Tongue (tissue), 2 donors: ENCODE measurements at regions not wholly inside any gene's neighbourhood (a gene's known extent, or its start where the extent isn't known, plus 50 kb on each side); places are given as distances from the start of the nearest gene placed in this dataset. TPM values are rescaled to one million over a fixed set of nuclear protein-coding genes. Genes with fewer than 3 reads are reported as not detected.

ENCODE experiments used
- DNase-seq: peaks from one replicate; pipeline ENCODE4 v3.0.0-alpha.2; 2015
- small RNA-seq: library from RNA; depleted of rRNA; stranded (forward); fragments of <200 nt; gene quantifications from one replicate; pipeline ENCODE3, GENCODE V24; 2014; ENCODE audit warnings: low replicate concordance

GRCh38 chr3:159937561-159938166 lies 51.0 kb upstream of the IL12A start:
- DNase-seq, result no peak

DNA sequence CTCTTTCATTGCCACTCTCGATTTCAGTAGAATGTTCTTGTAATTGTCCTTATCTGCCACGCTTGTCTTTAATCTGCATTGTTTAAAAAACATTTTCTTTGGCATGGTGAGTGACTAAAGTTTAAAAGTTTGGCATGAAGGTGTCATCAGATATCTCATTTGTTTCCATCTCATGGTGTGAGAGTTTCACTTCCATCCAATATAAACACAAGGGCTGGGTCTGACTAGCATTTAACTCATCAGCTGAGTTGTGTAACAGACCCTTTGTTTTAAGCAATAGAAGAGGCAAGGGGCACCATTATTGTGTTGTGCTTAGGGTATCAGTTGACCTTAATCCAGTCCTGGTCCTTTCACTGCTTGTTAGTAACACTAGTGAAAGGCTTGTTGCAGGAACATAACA lies 49.9 kb upstream of the IL12A start:
- no peak for DNase-seq

Small RNA genes lying in the stretch of these regions (small RNA-seq; reads per million reads assigned to genes)
- gene MIR3919 (not detected), gene RNU2-31P (not detected)
